GM19395 (cell line): ENCODE measurements at regions not wholly inside any gene's neighbourhood (a gene's known extent, or its start where the extent isn't known, plus 50 kb on each side); places are given as distances from the start of the nearest gene placed in this dataset.

Source experiments
- ATAC-seq: cut with Tn5 transposase; IDR thresholded peaks from one replicate; pipeline ENCODE4 v1.9.1; 2021; ENCODE audit warnings: mild to moderate bottlenecking, moderate library complexity; ENCODE audit not compliant: unreplicated experiment

- ATAC-seq = no peak
Observed at GRCh38 chr4:189062047-189062820, 878.4 kb upstream of the FRG1 start.

GRCh38 chr4:189069772-189070171, 870.9 kb upstream of the FRG1 start:
- ATAC-seq = no peak

- ATAC-seq = no peak
Observed at GRCh38 chr4:189071241-189071640, 869.4 kb upstream of the FRG1 start.

GRCh38 chr4:189073739-189074138, 866.9 kb upstream of the FRG1 start:
- ATAC-seq = no peak

GRCh38 chr4:189081826-189082225, 858.8 kb upstream of the FRG1 start:
- no peak for ATAC-seq

- ATAC-seq = no peak
Observed at GRCh38 chr4:189083769-189084168, 856.9 kb upstream of the FRG1 start.

GRCh38 chr4:189084671-189085070, 856.0 kb upstream of the FRG1 start:
- ATAC-seq = no peak

- no peak for ATAC-seq
Observed at GRCh38 chr4:189087971-189088370, 852.7 kb upstream of the FRG1 start.

- no peak for ATAC-seq
Observed at GRCh38 chr4:189088780-189089179, 851.9 kb upstream of the FRG1 start.

GRCh38 chr4:189090174-189090814, 850.4 kb upstream of the FRG1 start:
- ATAC-seq = no peak

- no peak for ATAC-seq
Observed at GRCh38 chr4:189092581-189092980, 848.1 kb upstream of the FRG1 start.

- no peak for ATAC-seq
Observed at GRCh38 chr4:189096108-189096507, 844.6 kb upstream of the FRG1 start.

GRCh38 chr4:189096717-189097116, 844.0 kb upstream of the FRG1 start:
- ATAC-seq = no peak

- ATAC-seq = no peak
Observed at GRCh38 chr4:189098932-189099696, 841.6 kb upstream of the FRG1 start.

- ATAC-seq = no peak
Observed at GRCh38 chr4:189113389-189113888, 827.2 kb upstream of the FRG1 start.

- ATAC-seq = no peak
Observed at GRCh38 chr4:189117426-189117825, 823.2 kb upstream of the FRG1 start.

- no peak for ATAC-seq
Observed at GRCh38 chr4:189121336-189121735, 819.3 kb upstream of the FRG1 start.

GRCh38 chr4:189124149-189124758, 816.4 kb upstream of the FRG1 start:
- ATAC-seq = no peak

GRCh38 chr4:189124791-189125190, 815.9 kb upstream of the FRG1 start:
- ATAC-seq = no peak

GRCh38 chr4:189126040-189126439, 814.6 kb upstream of the FRG1 start:
- no peak for ATAC-seq

- ATAC-seq = no peak
Observed at GRCh38 chr4:189128341-189128740, 812.3 kb upstream of the FRG1 start.
